HG03139 (cell line): ENCODE measurements at regions not wholly inside any gene's neighbourhood (a gene's known extent, or its start where the extent isn't known, plus 50 kb on each side); places are given as distances from the start of the nearest gene placed in this dataset.

Experiments
- ATAC-seq: cut with Tn5 transposase; IDR thresholded peaks from one replicate; pipeline ENCODE4 v1.9.1; 2021; ENCODE audit not compliant: unreplicated experiment

DNA sequence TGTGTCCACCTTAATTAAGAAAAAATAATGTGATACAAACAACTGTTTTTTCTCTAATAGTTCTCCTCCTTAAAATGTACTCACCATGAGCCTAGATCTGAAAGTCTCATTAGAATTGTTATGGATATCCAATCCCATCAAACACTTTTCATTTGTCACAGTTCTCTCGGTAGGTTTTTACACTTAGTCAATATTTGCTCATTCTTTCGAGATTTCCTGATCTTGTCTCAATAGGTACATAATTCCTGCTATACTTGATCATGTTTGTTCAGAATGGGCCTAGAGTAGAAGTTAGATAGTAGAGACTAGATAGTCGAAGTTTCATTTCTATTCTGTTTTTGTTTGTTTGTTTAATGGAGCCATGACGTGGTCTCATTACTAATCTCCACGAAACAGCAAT lies 2005.7 kb downstream of the NCAM2 start:
- ATAC-seq = no peak

- ATAC-seq = no peak
These were observed 2010.5 kb downstream of the NCAM2 start for GRCh38 chr21:23008601-23009202.

- ATAC-seq = no peak
These were observed 2011.2 kb downstream of the NCAM2 start for GRCh38 chr21:23009360-23009759.

- no peak for ATAC-seq
These were observed 2015.8 kb downstream of the NCAM2 start for GRCh38 chr21:23014021-23014420.

DNA sequence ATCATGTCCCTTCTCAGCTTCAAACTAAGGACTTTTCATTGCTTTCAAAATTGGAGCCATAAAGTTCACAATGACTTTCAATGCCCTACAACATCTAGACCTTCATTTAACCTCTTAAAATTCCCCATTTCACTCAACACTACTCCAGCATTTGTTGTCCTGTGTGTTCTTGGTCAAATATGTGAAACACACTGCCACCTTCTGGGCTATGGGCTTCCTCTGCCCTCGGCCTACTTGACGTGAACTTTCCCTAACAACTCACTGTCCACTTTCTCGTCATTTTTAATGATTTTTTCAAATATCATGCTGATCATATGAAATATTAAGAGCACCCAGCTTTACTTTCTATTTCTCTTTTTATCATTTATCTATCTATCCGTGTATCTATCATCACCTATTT lies 2018.4 kb downstream of the NCAM2 start:
- ATAC-seq = no peak

DNA sequence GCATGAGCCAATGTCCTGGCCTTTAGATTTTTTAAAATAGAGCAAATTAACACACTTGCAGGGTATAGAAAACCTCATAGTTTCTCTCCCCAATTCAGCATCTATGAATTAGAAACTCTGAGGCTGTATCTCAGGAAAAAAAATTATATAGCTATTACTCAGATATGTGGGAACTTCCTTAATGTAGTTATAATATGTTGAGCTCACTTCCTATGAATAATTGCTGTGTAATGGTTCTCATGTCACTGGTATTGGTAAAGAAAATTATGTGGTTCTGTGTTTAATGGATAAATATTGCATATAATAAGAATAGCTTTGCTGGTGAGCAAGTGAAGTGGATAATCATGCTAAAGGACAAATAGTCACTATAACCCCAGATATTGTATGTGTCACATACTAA lies 2019.8 kb downstream of the NCAM2 start:
- no peak for ATAC-seq

- ATAC-seq = no peak
These were observed 2022.8 kb downstream of the NCAM2 start for GRCh38 chr21:23020969-23021368.

GRCh38 chr21:23021481-23021880 lies 2023.3 kb downstream of the NCAM2 start:
- no peak for ATAC-seq

GRCh38 chr21:23026878-23027277 lies 2028.7 kb downstream of the NCAM2 start:
- no peak for ATAC-seq

GRCh38 chr21:23039846-23040245 lies 2041.6 kb downstream of the NCAM2 start:
- ATAC-seq = no peak

- no peak for ATAC-seq
These were observed 2047.7 kb downstream of the NCAM2 start for GRCh38 chr21:23045955-23046354.

DNA sequence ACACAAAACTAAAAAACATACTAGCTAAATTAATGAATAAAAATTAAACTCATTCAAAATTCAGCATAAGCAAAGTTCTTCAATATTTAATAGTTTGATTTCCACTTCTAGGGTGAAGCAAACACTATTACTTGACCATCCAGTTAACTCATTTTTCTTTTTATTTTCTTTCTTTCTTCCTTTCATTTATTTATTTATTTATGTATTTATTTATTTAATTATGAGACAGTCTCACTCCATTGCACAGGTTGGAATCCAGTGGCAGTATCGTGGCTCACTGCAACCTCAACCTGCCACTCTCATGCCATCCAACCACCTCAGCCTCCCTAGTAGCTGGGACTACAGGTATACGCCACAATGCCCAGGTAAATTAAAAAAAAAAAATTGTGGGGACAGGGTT lies 2069.5 kb downstream of the NCAM2 start:
- ATAC-seq = no peak

DNA sequence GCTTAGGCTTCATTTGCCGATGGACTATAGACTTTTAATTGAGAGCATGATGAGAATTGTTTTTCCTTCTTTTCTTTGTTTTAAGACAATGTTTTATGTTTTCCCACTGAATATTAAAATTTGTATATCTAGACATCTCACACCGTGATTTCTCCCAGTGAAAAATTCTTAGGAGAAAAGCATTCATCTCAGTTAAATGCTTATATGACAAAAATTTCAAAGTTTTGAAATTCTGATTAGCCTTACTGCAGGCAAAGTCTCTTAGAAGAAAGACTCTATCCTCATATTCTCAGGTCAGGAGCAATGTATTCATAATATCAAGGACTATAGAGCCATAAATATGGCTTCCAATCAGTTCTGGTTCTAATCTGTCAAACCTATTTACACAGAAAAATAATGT lies 2085.0 kb downstream of the NCAM2 start:
- ATAC-seq = no peak

DNA sequence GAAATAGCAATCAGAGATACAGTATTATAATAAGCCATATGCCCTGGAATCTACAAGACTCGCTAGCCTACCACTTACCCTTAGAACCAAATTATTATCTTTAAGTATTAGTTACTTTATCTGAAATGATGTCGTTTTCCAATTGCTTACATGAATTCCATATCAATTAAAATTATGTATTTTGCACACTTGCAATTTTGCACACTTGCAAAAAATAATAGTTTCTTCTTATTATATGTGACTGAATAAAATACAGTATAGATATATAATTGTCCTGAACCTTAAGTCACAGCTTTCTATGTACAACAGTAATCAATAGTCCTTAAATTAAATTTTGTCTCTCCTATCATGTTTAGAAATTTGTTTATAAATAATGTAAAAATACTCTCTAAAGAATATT lies 2095.1 kb downstream of the NCAM2 start:
- ATAC-seq = no peak

- no peak for ATAC-seq
These were observed 2101.0 kb downstream of the NCAM2 start for GRCh38 chr21:23099185-23099584.

DNA sequence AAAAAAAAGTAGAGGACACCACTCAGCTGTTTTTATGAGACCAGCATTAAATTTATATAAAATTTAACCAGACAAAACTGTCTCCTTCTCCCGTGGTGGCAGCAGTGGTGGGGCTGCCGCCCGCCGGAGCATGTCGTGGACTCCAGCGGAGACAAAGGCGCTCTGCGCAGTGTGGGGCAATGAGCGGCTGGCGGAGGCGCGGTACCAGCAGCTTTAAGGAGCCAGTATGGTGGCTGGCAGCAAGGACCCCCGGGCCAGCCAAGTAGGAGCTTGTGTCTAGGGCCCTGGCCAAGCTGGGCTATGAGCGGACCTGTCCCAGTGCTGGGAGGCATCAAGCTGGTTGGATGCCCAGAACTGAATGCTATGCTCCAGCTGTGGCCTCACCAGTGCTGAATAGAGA lies 2102.9 kb downstream of the NCAM2 start:
- ATAC-seq = no peak

GRCh38 chr21:23108533-23108932 lies 2110.3 kb downstream of the NCAM2 start:
- no peak for ATAC-seq

DNA sequence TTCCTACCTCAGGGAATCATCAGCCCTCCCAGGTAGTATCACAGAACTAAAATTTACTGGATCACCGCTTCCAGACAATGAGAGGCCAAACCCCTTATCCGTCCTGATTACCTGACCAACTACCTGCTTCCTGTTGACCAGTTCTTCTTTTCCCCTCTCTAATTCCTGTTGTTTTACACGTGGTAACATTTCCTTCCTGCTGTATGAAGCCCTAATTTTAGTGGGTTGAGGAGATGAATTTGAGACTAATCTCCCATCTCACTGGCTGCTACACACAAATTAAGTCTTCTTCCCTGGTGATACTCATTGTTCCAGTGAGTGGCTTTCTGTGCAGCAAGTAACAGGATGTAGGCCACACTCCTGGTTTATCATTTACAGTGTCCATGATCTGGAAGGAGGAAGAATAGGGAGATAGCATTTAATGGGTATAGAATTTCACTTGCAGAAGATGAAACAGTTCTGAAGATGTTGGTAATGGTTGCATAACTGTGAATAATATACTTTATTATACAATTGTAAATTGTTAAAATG lies 2112.9 kb downstream of the NCAM2 start:
- ATAC-seq = no peak

GRCh38 chr21:23119491-23119890 lies 2121.3 kb downstream of the NCAM2 start:
- ATAC-seq = no peak

- no peak for ATAC-seq
These were observed 2129.8 kb downstream of the NCAM2 start for GRCh38 chr21:23127973-23128372.

DNA sequence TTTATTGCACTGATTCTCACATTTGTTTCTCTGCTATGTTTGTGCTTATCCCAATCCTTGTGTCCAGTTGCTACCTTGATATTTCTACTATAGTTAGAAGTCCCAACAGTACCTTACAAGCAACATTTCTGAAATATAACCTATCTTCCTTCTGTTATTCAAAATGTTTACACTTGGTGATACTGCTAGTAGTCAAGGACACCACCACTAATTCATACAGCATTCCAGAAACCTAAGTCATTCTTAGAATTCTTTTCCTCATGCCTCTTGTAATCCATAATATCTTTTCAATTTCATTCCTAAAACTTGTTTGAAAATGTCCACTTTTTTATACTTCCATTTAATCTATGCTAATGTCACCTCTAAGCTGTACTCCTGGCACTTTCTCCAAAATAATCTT lies 2132.1 kb downstream of the NCAM2 start:
- no peak for ATAC-seq

DNA sequence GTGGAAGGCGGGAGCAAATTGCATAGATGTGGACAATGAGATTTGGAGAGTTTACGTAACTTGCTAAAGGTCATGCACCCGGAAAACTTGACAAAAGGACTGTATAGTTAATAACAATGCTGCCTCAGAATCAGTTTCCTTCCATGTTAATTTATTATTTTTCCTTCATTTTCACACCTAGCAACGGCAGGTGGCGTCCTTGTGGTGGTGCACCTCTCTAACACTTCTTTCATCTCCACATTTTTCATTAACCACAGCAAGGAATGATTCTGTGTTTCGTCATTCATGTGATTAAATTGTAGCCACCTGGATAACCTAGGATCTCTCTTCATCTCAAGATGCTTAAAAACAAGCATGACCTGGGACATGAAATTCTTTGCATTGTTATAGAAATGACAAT lies 2133.0 kb downstream of the NCAM2 start:
- ATAC-seq = no peak

- ATAC-seq = no peak
These were observed 2140.6 kb downstream of the NCAM2 start for GRCh38 chr21:23138797-23139196.
